Neural cell (in vitro differentiated cells): ENCODE measurements at regions not wholly inside any gene's neighbourhood (a gene's known extent, or its start where the extent isn't known, plus 50 kb on each side); places are given as distances from the start of the nearest gene placed in this dataset.

ENCODE experiments used
- H2AFZ ChIP-seq: fragments of 200-600, 300-800 bp; sonication (generic), shearing (Covaris generic); 2 replicates; pipeline ENCODE4 v1.6.0; 2014; ENCODE audit warnings: low read depth, mild to moderate bottlenecking, antibody characterized with exemption, low read length, moderate library complexity
- H3F3A ChIP-seq: fragments of 200-600 bp; shearing (Covaris generic); 2 replicates; pipeline ENCODE4 v1.6.1; 2016; ENCODE audit warnings: mild to moderate bottlenecking, moderate library complexity, mixed read lengths, antibody characterized with exemption, low read length; ENCODE audit not compliant: insufficient read depth, poor library complexity, severe bottlenecking
- H3K27ac ChIP-seq: fragments of 200-600, 300-800 bp; sonication (generic), shearing (Covaris generic); 2 replicates; pipeline ENCODE4 v1.5.1; 2014; ENCODE audit warnings: mild to moderate bottlenecking, low read length, moderate library complexity
- H3K27me3 ChIP-seq: fragments of 300-800, 200-600 bp; sonication (generic), shearing (Covaris generic); 2 replicates; pipeline ENCODE4 v1.6.0; 2014; ENCODE audit warnings: mild to moderate bottlenecking, low read depth, low read length, moderate library complexity; ENCODE audit not compliant: insufficient read depth
- H3K36me3 ChIP-seq: fragments of 300-800, 200-600 bp; sonication (generic), shearing (Covaris generic); 2 replicates; pipeline ENCODE4 v1.5.1; 2014; ENCODE audit warnings: mild to moderate bottlenecking, antibody characterized with exemption, low read length, moderate library complexity; ENCODE audit not compliant: insufficient read depth
- H3K4me2 ChIP-seq: fragments of 300-800, 200-600 bp; sonication (generic), shearing (Covaris generic); 2 replicates; pipeline ENCODE4 v1.6.0; 2014; ENCODE audit warnings: mild to moderate bottlenecking, low read length
- H3K4me3 ChIP-seq: fragments of 300-800, 200-600 bp; sonication (generic), shearing (Covaris generic); 2 replicates; pipeline ENCODE4 v1.5.1; 2014; ENCODE audit warnings: mild to moderate bottlenecking, low read length, moderate library complexity
- H3K79me2 ChIP-seq: fragments of 200-600 bp; shearing (Covaris generic); replicated peaks from 2 replicates; pipeline ENCODE4 v1.6.0; 2014; ENCODE audit warnings: mild to moderate bottlenecking, low read length, moderate library complexity; ENCODE audit not compliant: insufficient read depth
- H3K9ac ChIP-seq: fragments of 300-800, 200-600 bp; sonication (generic), shearing (Covaris generic); 2 replicates; pipeline ENCODE4 v1.6.1; 2016; ENCODE audit warnings: mild to moderate bottlenecking, low read length, mixed read lengths
- H3K9me2 ChIP-seq: fragments of 200-600 bp; shearing (Covaris generic); 2 replicates; pipeline ENCODE4 v1.6.1; 2016; ENCODE audit warnings: mild to moderate bottlenecking, low read length, mixed read lengths; ENCODE audit not compliant: insufficient read depth
- H3K9me3 ChIP-seq: fragments of 200-600, 300-800 bp; sonication (generic), shearing (Covaris generic); 2 replicates; pipeline ENCODE4 v1.6.1; 2016; ENCODE audit warnings: mild to moderate bottlenecking, mixed run types, low read length, moderate library complexity, mixed read lengths
- H4K20me1 ChIP-seq: fragments of 200-600 bp; shearing (Covaris generic); 2 replicates; pipeline ENCODE4 v1.6.1; 2016; ENCODE audit warnings: mild to moderate bottlenecking, mixed run types; ENCODE audit not compliant: insufficient read depth
- EP300 ChIP-seq: fragments of 450-650 bp; conservative IDR thresholded peaks from 2 replicates; pipeline ENCODE4 v1.6.1; 2014; ENCODE audit warnings: antibody characterized with exemption, mild to moderate bottlenecking, moderate library complexity; ENCODE audit not compliant: poor library complexity, severe bottlenecking
- EZH2 ChIP-seq: fragments of 200-600, 300-800 bp; shearing (Covaris generic), sonication (generic); IDR thresholded peaks from 2 replicates; pipeline ENCODE4 v1.6.1; 2014; ENCODE audit warnings: antibody characterized with exemption, low read length, borderline replicate concordance, mild to moderate bottlenecking; ENCODE audit not compliant: insufficient read depth, poor library complexity, severe bottlenecking
- MXI1 ChIP-seq: fragments of 450-650 bp; conservative IDR thresholded peaks from 2 replicates; pipeline ENCODE4 v1.6.1; 2014; ENCODE audit warnings: antibody characterized with exemption, mild to moderate bottlenecking; ENCODE audit not compliant: poor library complexity, severe bottlenecking
- POLR2AphosphoS5 ChIP-seq: IDR thresholded peaks from 2 replicates; pipeline ENCODE4 v1.6.1; 2012
- RAD21 ChIP-seq: fragments of 450-650 bp; conservative IDR thresholded peaks from 2 replicates; pipeline ENCODE4 v1.6.1; 2014; ENCODE audit warnings: antibody characterized with exemption, mild to moderate bottlenecking, moderate library complexity
- REST ChIP-seq: IDR thresholded peaks from 2 replicates; pipeline ENCODE4 v1.6.1; 2012; ENCODE audit warnings: borderline replicate concordance
- SMC3 ChIP-seq: fragments of 450-650 bp; conservative IDR thresholded peaks from 2 replicates; pipeline ENCODE4 v1.6.1; 2014; ENCODE audit warnings: antibody characterized with exemption, mild to moderate bottlenecking, moderate library complexity; ENCODE audit not compliant: poor library complexity
- TAF1 ChIP-seq: IDR thresholded peaks from 2 replicates; pipeline ENCODE4 v1.6.1; 2012; ENCODE audit warnings: low read depth
- TF ChIP-seq, protein P1 (sequence below): fragments of 450-650 bp; IDR thresholded peaks from 2 replicates; pipeline ENCODE4 v1.5.1; 2014; ENCODE audit warnings: antibody characterized with exemption, mild to moderate bottlenecking, moderate library complexity; ENCODE audit not compliant: poor library complexity, severe bottlenecking

DNA sequence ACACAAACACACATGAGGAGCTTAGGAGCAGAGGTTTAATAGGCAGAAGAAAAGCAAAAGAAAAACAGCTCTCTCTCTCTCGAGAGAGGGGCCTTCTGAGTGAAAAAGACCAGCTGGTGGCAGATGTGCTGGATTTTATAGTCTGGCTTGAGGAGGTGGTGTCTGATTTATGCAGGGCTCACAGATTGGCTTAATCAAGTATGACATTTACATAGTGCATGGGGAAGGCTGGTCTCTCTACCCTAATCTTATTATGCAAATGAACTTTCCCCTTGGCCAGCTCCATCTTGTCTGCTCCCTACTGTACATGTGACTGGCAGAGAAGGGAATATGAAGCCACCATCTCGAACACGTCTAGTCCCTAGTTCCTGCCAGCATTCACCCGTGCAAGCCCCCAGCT lies 219.5 kb upstream of the ZNF804B start:
- Histone ChIP-seq H3K9ac (no peak overlapping the region), H3K9me2 (no peaks in the 10 kb centered on the region), H3K36me3 (no peaks in the 10 kb centered on the region), H3K9me3 (peaks cover 5% of the 10 kb centered on the region), H3K4me2 (no peak overlapping the region), H3K27ac (no peak overlapping the region), H3F3A (no peaks in the 10 kb centered on the region), H3K4me3 (no peak overlapping the region), H2AFZ (no peak overlapping the region), H3K79me2 (no peaks in the 10 kb centered on the region), H4K20me1 (no peaks in the 10 kb centered on the region), H3K27me3 (no peaks in the 10 kb centered on the region)
- TF ChIP-seq TAF1 (no peak), EP300 (no peak), POLR2AphosphoS5 (no peak)

DNA sequence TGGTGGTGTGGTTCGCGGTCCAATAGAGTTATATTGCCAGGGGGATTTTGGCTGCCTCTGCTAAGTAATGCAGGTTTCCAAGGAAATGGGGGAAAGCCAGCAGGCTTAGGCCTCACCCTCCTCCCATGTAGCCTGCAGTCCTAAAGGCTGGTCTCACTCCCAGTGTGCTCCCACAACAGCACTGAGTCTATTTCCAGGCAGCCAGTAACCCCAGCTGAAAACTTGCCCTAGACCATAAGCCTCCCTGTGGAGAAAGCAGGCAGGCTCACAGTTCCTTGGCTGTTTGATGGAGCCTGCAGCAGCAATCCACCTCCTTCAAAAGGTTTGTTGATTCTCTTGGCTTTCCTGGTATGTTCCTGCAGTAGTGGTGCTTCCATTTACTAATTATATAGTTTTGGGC lies 220.0 kb upstream of the ZNF804B start:
- Histone ChIP-seq H3K4me2 (no peak overlapping the region), H3K36me3 (no peaks in the 10 kb centered on the region), H3K4me3 (no peak overlapping the region), H3F3A (no peaks in the 10 kb centered on the region), H3K9me3 (peaks cover 3% of the 10 kb centered on the region), H2AFZ (no peak overlapping the region), H4K20me1 (no peaks in the 10 kb centered on the region), H3K9me2 (no peaks in the 10 kb centered on the region), H3K27ac (no peak overlapping the region), H3K27me3 (no peaks in the 10 kb centered on the region), H3K9ac (no peak overlapping the region), H3K79me2 (no peaks in the 10 kb centered on the region)
- TF ChIP-seq RAD21 = no peak
- no peak for TF ChIP-seq MXI1
- TF ChIP-seq EP300 = no peak
- no peak for TF ChIP-seq EZH2
- TF ChIP-seq, protein P1, sequence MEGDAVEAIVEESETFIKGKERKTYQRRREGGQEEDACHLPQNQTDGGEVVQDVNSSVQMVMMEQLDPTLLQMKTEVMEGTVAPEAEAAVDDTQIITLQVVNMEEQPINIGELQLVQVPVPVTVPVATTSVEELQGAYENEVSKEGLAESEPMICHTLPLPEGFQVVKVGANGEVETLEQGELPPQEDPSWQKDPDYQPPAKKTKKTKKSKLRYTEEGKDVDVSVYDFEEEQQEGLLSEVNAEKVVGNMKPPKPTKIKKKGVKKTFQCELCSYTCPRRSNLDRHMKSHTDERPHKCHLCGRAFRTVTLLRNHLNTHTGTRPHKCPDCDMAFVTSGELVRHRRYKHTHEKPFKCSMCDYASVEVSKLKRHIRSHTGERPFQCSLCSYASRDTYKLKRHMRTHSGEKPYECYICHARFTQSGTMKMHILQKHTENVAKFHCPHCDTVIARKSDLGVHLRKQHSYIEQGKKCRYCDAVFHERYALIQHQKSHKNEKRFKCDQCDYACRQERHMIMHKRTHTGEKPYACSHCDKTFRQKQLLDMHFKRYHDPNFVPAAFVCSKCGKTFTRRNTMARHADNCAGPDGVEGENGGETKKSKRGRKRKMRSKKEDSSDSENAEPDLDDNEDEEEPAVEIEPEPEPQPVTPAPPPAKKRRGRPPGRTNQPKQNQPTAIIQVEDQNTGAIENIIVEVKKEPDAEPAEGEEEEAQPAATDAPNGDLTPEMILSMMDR = no peak
- no peak for TF ChIP-seq REST
- TF ChIP-seq SMC3 = no peak

- Histone ChIP-seq H3K9me2 (no peaks in the 10 kb centered on the region), H3K4me3 (no peak overlapping the region), H3K27me3 (no peaks in the 10 kb centered on the region), H2AFZ (peak overlapping the region; percentile 15), H3F3A (no peaks in the 10 kb centered on the region), H3K36me3 (no peaks in the 10 kb centered on the region), H3K9me3 (no peaks in the 10 kb centered on the region), H4K20me1 (no peaks in the 10 kb centered on the region), H3K9ac (no peak overlapping the region), H3K4me2 (no peak overlapping the region), H3K79me2 (no peaks in the 10 kb centered on the region), H3K27ac (no peak overlapping the region)
- TF ChIP-seq TAF1 = no peak
- TF ChIP-seq SMC3 = no peak
- no peak for TF ChIP-seq EZH2
- TF ChIP-seq, protein P1 = no peak
- TF ChIP-seq POLR2AphosphoS5 = no peak
- no peak for TF ChIP-seq MXI1
- no peak for TF ChIP-seq REST
- TF ChIP-seq RAD21 = no peak
- no peak for TF ChIP-seq EP300
These were observed 217.0 kb upstream of the STEAP4 start for GRCh38 chr7:88523645-88524044.
